Kidney (tissue), 13 donors: ENCODE measurements at regions not wholly inside any gene's neighbourhood (a gene's known extent, or its start where the extent isn't known, plus 50 kb on each side); places are given as distances from the start of the nearest gene placed in this dataset.
A peak's percentile ranks its signal among the peaks of the same experiment; 100 is the strongest.
"Not testable (repeated sequence)": the region's sequence is repeated elsewhere in the genome, so short reads cannot be mapped to it uniquely, and the experiment has no call there.

ENCODE experiments used
- DNase-seq, 5 donors: peaks; one replicate each; pipeline ENCODE4 v3.0.0-alpha.2; 2013 to 2020
- FAIRE-seq: peaks from 2 replicates; lab custom pipeline; 2012; peaks lifted over from hg19 to GRCh38; lab: Jason Lieb, UNC
- H3K27ac ChIP-seq, 2 donors: one replicate each; pipeline ENCODE4 v1.7.0; 2013; ENCODE audit warnings: low read depth in 2 of 2, low read length in 2 of 2, inconsistent platforms in 1 of 2
- H3K27me3 ChIP-seq: one replicate; pipeline ENCODE4 v1.7.1; 2013; ENCODE audit warnings: low read length, inconsistent platforms; ENCODE audit not compliant: control insufficient read depth, insufficient read depth
- H3K36me3 ChIP-seq, 3 donors: one replicate each; pipeline versions ENCODE4 v1.7.0 to v1.7.1; 2013; ENCODE audit warnings: low read length in 3 of 3, control low read depth in 1 of 3, inconsistent platforms in 1 of 3; ENCODE audit not compliant: insufficient read depth in 3 of 3, control insufficient read depth in 2 of 3
- H3K4me1 ChIP-seq, 3 donors: one replicate each; pipeline versions ENCODE4 v1.7.0 to v1.7.1; 2013; ENCODE audit warnings: low read length in 3 of 3, inconsistent platforms in 1 of 3, low read depth in 1 of 3; ENCODE audit not compliant: control insufficient read depth in 2 of 3, insufficient read depth in 2 of 3
- H3K4me3 ChIP-seq, 3 donors: one replicate each; pipeline versions ENCODE4 v1.7.0 to v1.8.1; 2013; ENCODE audit warnings: low read length in 3 of 3, control low read depth in 1 of 3, inconsistent platforms in 1 of 3
- H3K9ac ChIP-seq, 3 donors: one replicate each; pipeline versions ENCODE4 v1.7.0 to v1.7.1; 2013; ENCODE audit warnings: low read length in 3 of 3, control low read depth in 1 of 3, inconsistent platforms in 1 of 3
- H3K9me3 ChIP-seq, 3 donors: one replicate each; pipeline versions ENCODE4 v1.7.0 to v1.7.1; 2013; ENCODE audit warnings: low read length in 3 of 3, control low read depth in 1 of 3, inconsistent platforms in 1 of 3; ENCODE audit not compliant: control insufficient read depth in 2 of 3, insufficient read depth in 1 of 3
- intact Hi-C: fragments of 100-400 bp; cut with DNase I; formaldehyde crosslinking; loops from one replicate; pipeline ENCODE4 v1.11.1; 2022
- TF ChIP-seq, protein P1 (sequence below): IDR thresholded peaks from 3 replicates; pipeline ENCODE4 v1.5.1; 2012; ENCODE audit warnings: mild to moderate bottlenecking, moderate library complexity, borderline replicate concordance; ENCODE audit not compliant: insufficient read depth; ENCODE audit errors: extremely low read depth
- donor health status: control.
- donor health status: control.
- donor health status: control.
- donor health status: control.
- donor health status: control.
- donor health status: DM: yes; HTN: yes; CAD: no.
- donor health status: Normal renal cell carcinoma (clear cell type).

DNA sequence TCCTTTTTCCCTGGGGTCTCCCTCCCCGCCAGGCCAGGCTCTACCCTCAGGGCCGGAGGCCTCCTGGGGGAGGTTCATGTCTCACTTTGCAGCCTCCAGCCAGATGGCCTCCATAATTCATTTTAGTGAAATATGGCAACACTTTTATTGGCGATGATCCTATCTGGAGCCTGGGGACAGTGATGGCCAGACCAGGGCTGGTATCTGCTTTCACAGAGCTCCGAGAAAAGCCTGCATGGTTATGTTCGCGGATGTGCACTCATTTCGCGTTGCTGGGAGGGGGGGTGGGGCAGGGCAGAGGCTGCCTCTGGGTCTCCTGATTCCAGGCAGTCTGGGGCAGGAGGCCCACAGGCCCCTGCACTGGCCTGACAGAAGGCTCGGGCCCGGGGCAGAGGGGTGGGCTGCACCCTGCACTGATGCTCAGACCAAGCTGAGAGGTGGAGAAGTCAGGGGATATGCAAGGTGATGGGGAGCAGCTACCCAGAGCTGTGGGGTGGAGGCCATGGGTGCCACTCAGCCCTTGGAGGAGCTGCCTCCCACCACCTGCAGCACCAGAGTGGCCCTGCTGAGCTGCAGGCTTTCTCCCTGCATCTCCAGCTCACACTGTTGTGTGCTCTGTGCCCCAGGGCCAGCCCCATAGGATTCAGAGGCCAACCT, 85.3 kb upstream of the RET start:
- intact Hi-C loops = no loop called here
- FAIRE-seq (no peak), DNase-seq (peak in 1 of 5 donors; percentile 40)
- H3K9me3 ChIP-seq = no peaks in the 10 kb centered on the region
- TF ChIP-seq, protein P1, sequence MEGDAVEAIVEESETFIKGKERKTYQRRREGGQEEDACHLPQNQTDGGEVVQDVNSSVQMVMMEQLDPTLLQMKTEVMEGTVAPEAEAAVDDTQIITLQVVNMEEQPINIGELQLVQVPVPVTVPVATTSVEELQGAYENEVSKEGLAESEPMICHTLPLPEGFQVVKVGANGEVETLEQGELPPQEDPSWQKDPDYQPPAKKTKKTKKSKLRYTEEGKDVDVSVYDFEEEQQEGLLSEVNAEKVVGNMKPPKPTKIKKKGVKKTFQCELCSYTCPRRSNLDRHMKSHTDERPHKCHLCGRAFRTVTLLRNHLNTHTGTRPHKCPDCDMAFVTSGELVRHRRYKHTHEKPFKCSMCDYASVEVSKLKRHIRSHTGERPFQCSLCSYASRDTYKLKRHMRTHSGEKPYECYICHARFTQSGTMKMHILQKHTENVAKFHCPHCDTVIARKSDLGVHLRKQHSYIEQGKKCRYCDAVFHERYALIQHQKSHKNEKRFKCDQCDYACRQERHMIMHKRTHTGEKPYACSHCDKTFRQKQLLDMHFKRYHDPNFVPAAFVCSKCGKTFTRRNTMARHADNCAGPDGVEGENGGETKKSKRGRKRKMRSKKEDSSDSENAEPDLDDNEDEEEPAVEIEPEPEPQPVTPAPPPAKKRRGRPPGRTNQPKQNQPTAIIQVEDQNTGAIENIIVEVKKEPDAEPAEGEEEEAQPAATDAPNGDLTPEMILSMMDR = no peak
- no peaks in the 10 kb centered on the region for H3K27me3 ChIP-seq
- H3K4me1 ChIP-seq = peaks cover 0 to 2% (median 0%) of the 10 kb centered on the region in 3 donors
- H3K4me3 ChIP-seq = no peak overlapping the region
- no peaks in the 10 kb centered on the region for H3K36me3 ChIP-seq
- no peak overlapping the region for H3K9ac ChIP-seq
- no peak overlapping the region for H3K27ac ChIP-seq

DNA sequence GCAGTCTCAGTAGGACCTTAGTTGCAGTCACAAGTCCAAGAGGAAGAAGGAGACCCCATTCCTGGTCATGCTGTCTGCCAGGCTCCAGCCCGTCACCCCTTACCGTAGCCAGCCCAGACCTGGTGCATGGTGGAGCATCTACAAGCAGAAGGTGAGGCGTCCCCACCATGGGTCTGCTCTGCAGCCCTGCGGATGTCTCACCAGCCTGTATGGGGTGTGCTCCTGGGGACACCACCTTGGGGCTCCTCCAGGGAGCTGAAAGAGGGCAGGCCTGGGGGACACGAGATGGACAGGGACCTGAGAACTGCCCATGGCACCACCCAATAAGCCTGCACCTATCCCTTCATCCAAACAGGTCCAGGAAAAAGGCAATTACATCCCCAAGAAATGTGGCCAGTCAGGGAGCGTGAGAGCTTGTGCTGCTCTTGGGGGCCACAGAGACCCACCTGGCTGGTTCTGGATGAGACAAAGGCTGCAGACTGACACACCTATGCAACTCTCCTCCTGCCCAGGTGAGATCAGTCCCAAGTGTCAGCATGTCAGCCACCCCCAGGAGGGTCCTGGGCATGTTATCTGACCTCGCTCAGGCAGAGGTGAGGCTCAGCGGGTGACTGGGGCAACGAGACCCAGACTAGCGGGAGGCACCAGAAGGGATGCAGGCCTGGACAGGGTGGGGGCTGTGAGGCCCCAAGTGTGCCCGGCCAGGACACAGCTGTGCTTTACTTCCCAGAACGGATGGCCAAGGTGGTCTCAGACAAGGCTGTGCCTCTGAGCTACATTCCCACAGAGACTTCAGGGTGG, 84.5 kb upstream of the RET start:
- Histone ChIP-seq H3K27me3 (no peaks in the 10 kb centered on the region), H3K27ac (no peak overlapping the region), H3K4me3 (no peak overlapping the region), H3K9ac (no peak overlapping the region), H3K36me3 (no peaks in the 10 kb centered on the region), H3K4me1 (peaks cover 0 to 2% (median 0%) of the 10 kb centered on the region in 3 donors), H3K9me3 (no peaks in the 10 kb centered on the region)
- no peak for FAIRE-seq
- TF ChIP-seq, protein P1 = no peak
- intact Hi-C loops = no loop called here
- peak in 1 of 5 donors; percentile 27 for DNase-seq

DNA sequence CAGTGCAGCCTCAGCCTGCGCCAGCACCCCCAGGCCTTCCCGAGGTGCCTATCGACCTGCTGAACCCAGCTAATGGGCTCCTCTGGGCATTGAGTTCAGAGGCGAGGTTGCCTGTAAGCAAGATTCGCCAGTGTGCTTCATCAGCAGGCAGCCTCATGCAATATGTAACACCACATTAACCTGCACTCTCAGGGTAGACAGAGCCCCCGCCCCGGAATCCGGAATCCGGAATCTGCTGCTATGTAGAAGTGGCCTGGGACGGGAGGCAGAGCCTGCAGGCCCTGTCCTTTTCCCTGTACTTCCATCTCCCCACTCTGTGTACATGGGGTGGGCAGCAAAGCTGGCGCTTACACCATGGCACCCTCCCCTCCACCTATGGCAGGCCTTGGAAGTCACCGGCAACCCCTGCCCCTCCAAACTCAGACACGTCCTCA, 83.9 kb upstream of the RET start:
- intact Hi-C loops = no loop called here
- FAIRE-seq = no peak

DNA sequence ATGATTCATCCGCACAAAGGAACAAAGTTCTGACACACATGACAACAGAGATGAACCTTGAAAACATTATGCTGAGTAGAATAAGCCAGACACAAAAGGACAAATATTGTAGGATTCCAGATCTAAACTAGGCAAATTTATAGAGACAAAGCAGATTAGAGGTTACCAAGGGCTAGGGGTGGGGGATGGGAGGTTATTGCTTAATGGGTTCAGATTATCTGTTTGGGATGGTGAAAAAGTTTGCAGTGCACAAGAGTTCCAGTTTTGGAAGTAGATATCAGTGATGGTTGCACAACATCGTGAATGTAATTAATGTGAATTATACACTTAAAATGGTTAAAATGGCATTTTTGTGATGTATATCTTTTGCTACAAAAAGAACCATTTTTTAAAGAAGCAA, 82.0 kb upstream of the RET start:
- peak; percentile 76 for FAIRE-seq

More for the DNA sequence above, 83.9 kb upstream of the RET start:
- DNase-seq = peak in 2 of 5 donors; percentile 11 to 28
- no peaks in the 10 kb centered on the region for H3K27me3 ChIP-seq
- no peaks in the 10 kb centered on the region for H3K9me3 ChIP-seq
- H3K4me1 ChIP-seq = peaks cover 0 to 2% (median 0%) of the 10 kb centered on the region in 3 donors
- H3K36me3 ChIP-seq = no peaks in the 10 kb centered on the region
- no peak overlapping the region for H3K4me3 ChIP-seq
- H3K27ac ChIP-seq = no peak overlapping the region
- H3K9ac ChIP-seq = no peak overlapping the region
- TF ChIP-seq, protein P1 = no peak

More for the DNA sequence above, 82.0 kb upstream of the RET start:
- H3K36me3 ChIP-seq, H3K9ac ChIP-seq, H3K4me1 ChIP-seq, H3K27me3 ChIP-seq, H3K4me3 ChIP-seq, intact Hi-C loops, DNase-seq, H3K9me3 ChIP-seq, H3K27ac ChIP-seq: not testable (repeated sequence)
